Glomerular endothelial cell (primary cell): ENCODE measurements at regions not wholly inside any gene's neighbourhood (a gene's known extent, or its start where the extent isn't known, plus 50 kb on each side); places are given as distances from the start of the nearest gene placed in this dataset.
"Not testable (repeated sequence)": the region's sequence is repeated elsewhere in the genome, so short reads cannot be mapped to it uniquely, and the experiment has no call there.

Experiments
- DNase-seq: peaks from one replicate; pipeline ENCODE4 v3.0.0-alpha.2; 2011; ENCODE audit warnings: low read depth, low spot score; ENCODE audit errors: extremely low read depth

DNA sequence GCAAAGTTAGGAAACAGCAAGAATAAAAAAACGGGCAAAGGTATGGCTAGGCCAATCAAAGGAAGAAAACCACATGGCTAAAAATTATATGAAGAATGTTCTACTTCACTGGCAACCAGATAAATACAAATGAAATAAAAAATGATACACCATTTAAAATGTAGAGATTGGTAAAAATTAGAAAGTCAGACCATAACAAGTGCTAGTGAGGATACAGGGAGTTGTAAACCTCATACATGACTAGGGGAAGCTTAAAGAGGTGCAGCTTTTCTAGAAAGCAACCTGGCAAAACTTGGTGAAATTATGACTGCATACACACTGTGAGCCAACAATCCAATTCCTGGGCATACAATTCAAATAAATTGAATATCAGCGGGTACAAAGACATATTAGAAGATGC is 119.0 kb upstream of the LIFR start:
- DNase-seq = no peak

DNA sequence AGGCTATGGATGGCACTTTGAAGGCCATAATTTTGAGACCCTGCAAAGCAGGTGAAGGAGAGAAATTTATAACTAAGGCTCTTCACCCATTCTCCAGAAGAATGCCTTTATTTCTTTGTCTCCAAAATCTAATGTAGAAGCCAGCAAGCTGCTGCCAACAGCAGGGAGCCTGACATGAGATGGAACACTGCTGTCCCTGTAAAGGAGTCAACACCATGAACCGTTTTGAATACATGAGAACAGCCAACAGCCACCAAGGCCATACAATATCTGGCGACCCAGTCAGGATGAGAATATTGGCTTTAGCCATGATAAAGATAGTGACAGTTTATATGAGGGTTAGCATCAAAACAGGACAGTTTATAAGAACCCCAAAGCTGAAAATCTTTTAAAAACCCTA is 121.2 kb upstream of the LIFR start:
- DNase-seq = no peak

DNA sequence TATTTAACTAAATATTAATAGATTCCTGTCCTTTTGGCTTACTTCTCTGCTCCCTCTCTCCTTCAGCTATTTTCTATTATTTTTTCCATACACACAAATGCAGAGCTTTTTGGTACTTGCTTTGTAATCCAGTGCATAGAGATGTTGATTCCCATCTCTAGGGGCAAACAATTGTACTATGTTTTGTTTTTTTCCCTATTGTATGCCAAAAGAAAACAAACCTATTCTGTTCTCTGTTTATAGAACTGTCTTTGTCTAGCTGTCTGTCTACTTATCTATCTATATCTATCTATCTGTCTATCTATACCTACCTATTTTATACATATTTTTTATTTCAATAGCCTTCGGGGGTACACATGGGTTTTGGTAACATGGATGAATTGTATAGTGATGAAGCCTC is 121.6 kb upstream of the LIFR start:
- DNase-seq = no peak

DNA sequence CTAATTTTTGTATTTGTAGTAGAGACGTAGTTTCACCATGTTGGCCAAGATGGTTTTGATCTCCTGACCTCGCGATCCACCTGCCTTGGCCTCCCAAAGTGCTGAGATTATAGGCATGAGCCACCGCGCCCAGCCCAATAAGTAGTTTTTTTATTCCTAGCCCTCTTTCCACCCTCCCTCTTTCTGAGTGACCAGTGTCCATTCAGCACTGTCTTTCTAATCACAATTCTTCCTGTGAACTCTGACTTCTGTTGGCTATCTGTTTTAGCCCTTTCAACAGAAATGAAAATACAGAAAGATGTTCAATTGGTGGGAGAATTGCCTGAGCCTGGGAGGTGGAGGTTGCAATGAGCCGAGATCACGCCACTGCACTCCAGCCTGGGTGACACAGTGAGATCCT is 122.3 kb upstream of the LIFR start:
- not testable (repeated sequence) for DNase-seq

DNA sequence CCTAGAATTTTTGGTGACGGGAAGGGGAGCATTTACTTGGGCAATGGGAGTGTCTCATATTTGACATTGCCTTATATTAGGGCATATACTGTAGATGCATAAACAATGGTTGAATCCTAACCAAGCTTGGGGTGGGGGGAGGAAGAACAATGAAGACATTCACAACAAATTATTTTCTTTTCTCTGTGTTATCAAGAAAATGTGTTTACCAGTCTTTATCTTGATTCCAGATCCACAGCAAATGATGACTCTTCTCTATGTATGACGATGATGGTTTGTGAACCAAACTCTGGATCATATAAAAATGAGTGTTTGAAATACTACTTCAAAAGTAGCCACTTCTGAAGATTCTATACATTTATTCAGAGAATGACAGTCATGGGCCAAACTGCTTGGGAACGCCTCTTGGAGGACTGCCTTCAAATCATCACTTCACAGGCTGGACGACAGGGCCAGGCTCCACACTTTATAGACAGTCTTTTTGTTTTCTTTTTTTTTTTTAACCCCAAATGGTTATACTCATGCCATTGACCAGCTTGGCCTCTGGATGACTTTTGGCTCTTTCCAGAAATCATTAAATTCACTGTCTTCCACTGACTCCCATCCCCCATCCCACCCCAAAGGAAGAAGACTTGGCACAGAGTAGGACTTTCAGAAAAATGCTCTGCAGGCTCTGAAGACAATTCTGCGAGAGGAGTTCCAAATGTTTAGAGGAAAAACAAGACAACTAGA is 123.8 kb upstream of the LIFR start:
- DNase-seq = no peak

DNA sequence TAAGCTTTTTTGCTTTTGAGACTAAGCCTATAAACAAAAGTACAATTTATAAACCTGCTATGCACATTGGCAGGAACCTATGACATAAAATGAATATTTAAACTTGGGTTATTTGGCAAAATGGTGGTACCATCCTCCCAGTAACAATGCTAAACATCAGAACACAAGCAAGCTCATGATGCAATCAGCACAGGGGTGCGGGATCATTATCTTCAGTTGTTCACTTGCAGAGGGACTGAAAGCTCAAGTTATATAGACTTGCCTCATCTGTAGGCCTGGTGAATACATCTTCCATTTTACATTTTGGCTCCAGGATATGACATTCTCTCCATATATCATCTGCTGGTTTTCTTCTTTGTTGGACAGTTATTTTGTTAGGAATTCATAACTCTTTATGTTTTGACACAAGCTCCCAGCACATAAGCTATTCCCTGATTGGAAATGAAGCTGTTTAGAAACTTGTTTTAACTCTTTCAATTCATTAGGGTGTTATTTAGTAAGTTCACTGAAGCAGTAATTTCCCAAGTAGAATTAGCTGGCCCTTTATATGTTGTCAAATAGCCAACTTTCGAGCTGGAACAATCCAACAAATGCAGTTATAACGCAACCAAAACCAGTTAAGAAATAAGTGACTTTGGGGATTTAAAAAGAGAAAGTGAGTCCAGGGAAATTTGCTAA is 124.7 kb upstream of the LIFR start:
- DNase-seq = no peak

DNA sequence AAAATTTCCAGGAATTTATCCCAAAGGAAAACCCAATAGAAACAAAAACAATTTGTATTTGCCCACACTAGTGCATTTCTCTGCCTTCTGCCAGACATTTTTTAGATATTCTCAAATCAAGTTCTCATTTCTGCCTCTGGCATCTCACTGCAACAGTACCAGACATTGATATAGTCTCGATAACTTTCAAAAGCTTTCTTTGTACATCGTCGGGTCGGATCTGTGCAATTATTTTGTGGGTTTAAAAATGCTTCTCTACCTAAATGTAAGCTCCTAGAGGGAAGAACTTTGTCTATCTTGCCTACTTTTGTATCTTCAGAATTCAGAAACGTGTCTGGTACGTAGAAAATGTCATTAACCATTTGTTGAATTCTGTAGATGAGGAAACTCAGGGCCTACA is 125.5 kb upstream of the LIFR start:
- no peak for DNase-seq

DNA sequence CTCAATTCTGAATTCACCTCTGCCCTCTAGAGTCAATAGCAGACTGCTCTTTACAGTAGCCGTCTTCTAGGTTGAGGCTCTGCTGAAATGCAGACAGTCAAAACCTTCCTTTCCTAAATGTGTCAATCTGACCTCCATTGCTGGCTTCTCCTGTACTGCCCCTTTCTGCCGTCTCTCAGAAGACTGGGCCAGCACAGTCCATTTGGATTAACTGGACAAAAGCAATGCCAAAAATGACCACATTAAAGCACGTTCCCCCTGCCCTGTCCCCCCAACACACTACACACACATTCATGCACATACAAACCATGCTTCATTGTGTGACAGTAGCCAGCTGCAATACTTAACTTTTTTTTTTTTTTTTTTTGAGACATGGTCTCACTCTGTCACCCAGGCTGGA is 130.2 kb upstream of the LIFR start:
- no peak for DNase-seq

DNA sequence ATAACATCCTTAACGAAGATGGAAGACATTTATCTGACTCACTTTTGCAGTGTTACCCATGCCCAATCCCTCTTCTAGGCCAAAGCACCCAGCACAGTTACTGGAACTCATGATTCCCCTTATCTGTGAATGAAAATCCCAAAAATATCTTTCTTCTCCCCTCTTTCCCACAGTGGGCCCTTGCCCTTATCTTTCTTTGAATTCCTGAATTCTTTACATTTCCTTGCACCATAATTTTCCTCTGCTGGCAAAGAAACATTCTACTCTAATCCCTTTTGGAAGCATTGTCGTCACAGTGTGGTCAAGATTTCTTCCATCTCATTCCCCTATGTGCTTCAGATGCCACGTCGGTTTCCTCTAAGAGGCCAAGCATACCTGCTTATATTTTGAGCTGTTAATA is 135.9 kb upstream of the LIFR start:
- DNase-seq = no peak

DNA sequence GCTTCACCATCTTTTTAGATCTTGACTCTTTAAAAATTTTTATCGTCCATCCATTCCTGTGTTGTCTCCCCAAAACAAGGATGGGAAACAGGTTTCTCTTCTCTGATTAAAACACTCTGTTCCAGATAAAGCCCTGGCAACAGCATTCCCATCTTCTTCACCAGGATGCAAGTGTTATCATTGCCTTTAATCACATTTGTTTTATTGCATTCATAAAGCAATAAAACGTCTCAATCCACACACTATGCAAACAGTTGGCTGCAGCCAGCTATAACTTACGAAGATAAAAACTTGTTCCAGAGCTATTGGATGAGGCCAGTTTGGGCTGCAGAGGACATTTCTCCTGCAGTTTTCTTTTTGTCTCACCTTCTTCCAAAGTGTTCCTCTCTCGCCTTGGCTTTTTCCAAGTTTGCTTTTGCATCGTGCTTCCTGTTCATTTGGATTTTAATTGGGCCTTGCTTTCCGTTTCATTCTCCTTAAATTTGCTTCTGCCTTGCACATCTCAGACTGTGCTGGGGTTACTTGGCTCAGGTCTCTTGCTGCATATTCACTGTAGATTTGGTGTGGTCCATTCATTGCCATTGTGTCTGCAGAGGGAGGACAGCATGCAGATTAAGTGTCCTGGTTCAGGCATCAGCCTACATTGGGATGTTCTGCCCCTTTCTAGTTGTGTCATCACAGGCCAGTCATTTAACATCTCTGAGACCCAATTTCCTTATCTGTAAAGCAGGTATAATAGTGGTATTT is 136.5 kb upstream of the LIFR start:
- DNase-seq = no peak

DNA sequence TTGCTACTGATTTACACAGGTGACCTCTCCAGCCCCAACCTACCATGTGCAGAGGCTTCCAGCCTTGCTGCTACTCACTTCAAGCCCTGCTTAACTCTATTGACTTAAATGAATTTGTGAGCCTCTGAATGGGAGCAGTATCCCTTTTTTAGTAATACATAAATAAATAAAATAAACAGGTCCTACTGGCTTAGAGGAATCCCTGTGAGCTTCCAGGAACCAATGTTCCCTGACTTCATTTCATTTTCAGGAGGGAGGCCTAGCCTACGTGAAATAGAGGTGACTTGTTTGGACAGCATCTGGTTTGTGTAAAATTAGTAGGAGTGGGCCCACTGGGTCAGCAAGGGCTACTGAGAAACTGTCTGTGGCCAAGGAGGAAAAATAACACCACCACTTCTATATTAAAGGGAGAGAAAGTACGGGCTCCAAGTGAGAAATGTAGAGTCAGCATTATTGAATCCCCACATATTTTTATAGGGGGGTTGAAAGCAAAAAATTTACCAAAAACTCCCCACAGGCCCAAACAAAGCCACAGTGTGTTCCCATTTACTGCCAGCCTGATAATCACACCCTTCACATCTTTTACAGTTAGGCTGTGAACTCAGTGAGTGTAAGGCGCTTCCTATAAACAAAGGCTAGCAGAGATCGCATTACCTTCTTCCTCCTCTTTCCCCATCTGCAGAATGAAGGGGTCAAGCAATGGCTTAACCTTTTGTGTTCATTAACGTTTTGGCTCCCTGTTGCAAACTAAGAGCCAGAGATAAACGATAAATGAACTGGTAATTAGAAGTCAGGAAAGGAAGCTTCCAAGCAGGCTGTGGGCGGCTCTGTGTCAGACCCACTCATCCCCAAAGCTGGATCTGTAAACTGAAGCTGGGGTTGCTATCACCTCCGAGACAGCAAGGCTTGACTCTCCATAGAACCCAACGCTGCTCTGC is 138.8 kb upstream of the LIFR start:
- no peak for DNase-seq

DNA sequence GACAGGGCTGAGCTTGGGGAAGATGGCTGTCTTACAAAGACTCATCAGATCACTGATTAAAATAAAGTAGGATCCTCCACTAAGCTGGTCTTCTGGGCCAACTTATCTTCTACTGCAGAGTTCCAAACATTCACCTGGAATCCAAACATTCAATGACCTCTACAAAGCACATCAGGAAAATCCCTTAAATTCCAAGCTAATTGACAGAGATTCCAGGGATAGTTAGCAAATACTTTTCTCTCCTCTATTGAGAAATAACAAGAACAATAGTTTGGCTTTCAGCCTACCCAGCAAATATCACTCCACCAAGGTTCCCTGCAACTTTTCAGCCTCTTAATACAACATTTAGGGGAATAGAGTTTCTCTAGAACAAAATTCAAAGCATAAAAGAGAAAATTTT is 140.6 kb upstream of the LIFR start:
- no peak for DNase-seq

DNA sequence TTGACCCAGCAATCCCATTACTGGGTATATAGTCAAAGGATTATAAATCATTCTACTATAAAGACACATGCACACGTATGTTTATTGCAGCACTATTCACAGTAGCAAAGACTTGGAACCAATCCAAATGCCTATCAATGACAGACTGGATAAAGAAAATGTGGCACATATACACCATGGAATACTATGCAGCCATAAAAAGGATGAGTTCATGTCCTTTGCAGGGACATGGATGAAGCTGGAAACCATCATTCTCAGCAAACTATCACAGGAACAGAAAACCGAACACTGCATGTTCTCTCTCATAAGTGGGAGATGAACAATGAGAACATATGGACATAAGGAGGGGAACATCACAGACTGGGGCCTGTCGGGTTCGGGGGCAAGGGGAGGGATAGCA is 140.3 kb upstream of the OSMR start:
- DNase-seq = not testable (repeated sequence)

DNA sequence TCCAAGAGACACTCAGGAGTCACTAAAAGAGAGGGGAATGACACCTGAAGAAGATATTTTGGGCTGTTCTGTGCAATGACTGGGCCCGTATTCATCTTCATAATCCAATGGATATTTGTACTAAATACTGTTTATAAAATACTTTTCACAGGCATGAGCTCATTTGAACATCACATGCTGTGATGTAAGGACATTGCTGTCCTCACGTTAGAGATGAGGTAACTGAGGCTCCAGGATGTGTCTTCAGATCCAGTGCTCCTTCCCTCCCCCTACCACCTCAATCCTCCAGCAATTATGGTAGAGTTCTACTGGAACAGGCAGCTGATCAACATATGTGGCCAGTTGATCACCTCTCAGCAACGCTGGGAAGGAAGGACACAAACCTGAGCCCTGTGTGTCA is 139.4 kb upstream of the OSMR start:
- DNase-seq = no peak

DNA sequence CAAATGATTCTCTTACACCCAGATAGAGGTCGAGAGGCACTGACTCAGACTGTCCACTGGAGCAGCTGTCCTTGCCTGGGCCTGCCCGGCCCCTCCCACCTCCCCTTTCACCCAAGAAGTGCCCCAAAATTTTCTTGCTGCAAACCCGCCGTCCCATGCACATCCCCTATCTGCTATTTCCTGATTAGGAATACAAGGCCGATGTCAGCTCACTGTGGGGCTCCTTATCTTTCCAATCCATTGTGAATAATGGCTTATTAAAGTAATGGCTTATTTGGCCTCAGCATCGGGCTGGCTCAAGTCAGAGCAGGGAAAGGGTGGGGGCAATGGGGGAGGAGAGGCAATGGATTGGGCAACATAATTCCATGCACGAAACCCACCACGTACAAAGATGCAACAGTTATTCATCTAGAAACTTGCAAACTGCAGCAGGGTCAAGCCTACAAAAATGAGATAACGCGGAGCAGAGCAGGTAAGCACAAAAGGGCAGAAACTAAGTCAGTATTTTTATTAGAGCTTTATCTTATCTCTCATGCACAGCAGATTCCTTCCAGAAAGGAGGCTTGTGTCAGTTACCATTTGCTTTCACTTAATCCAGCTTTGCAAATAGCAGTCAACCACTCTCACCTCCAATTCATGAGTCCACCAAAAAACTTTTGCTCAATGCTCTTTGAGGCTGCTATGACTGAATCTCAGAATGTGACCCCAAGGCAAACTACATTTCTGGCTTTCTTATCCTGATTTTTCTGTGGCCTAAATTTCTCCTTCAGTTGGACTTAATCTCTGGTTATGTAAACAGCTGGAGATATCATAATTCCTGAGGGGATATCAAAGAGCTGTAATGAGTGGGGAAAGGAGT is 138.2 kb upstream of the OSMR start:
- DNase-seq = no peak

DNA sequence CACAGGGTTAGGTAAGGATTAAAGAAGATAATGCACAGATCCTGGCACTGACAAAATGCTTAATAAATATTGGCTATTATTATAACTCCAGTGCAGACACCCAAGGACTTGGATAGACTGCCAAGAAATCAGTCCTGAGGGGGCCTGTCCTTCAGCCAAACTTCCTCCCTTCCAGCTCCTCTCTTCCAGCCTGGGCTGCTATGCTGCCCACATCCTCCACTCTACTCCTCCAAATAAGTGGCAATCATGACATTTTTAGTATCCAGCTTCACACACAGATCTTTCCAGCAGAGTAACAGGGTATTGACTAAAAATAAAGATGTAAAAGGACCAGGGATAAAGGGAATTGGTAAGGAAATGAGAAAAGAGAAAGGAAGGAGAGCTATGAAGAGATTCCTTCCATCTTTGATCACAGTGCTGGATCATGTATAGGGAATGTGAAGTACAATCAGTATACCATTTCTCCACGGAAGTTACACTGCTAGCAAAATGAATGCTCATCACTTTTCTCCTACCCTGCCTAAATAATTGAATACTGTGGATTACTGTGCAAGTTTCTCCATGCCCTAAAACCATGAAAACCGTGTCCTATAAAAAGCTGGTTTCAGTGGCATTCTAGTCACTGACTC is 136.0 kb upstream of the OSMR start:
- DNase-seq = no peak

DNA sequence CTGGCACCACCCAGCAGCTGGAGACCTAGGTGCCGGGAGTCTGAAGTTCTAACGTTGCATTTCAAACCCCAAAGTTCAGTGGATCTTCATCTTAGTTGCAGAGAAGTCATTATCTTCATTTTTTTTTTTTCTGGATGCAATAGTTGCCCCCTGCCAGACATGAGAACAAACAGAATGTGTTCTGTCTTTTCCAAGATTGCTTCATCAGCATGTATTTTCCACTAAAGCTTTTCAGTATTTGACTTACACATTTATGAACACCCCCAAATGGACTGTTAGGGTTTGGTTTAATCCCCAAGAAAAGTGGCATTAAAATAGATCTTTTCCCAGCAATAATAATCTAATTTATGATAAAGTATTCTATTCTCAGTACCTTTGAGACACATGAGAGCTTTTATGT is 135.2 kb upstream of the OSMR start:
- DNase-seq = no peak

DNA sequence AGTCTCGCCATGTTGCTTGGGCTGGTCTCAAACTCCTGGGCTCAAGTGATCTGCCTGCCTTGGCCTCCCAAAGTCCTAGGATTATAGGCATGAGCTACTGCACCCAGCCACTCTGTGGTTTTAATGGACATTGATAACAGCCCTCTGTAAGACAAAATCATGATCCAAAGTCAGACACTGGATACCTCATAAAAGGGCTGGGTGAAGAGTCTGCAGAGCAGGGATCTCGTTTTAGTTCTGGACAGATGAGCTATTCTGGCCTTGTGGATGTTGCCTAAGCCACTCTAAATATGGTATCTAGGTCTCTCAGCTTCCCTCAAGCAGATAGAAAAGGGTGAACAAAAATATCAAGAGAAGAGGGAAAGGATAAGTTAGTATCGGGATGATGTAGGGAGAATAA is 133.4 kb upstream of the OSMR start:
- no peak for DNase-seq

DNA sequence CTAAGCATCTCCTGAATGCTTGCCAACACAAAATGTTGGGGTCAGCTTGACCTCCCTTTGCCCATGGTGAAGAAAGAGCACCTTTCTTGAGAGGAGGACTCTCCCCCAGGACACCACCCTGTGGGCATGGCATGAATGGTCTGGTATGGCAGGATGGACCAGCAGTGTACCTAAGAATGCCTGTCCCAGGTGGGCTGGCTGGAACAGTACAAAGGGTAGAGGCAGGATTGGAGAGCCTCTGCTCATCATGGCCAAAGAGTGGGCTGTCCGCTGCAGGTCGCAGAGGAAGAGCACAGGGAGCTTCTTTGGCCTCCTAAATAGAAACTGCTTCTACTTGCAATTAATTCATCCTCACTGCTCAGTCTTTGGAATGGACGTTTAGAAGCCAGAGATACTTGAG is 131.6 kb upstream of the OSMR start:
- DNase-seq = no peak
